ENCODE measurements at regions not wholly inside any gene's neighbourhood (a gene's known extent, or its start where the extent isn't known, plus 50 kb on each side); places are given as distances from the start of the nearest gene placed in this dataset.

- Histone ChIP-seq H2AFZ (ENCODE audit: low read length) (no peak overlapping the region), H2BK15ac (ENCODE audit: low read depth, low read length) (no peak overlapping the region), H3K14ac (ENCODE audit: insufficient read depth, low read length) (no peak overlapping the region), H3K27me3 (ENCODE audit: insufficient read depth, low read length) (no peaks in the 10 kb centered on the region), H3K4me2 (ENCODE audit: insufficient read depth, insufficient read length, low read length) (no peak overlapping the region), H3K23ac (ENCODE audit: insufficient read length, low read depth, low read length) (no peak overlapping the region), H2AK5ac (ENCODE audit: insufficient read length, low read length) (no peak overlapping the region), H3K4me1 (ENCODE audit: insufficient read depth, low read length) (no peaks in the 10 kb centered on the region), H3K9me3 (ENCODE audit: control insufficient read depth, low read depth, low read length) (no peaks in the 10 kb centered on the region), H3K79me1 (ENCODE audit: insufficient read depth, low read depth, low read length, poor library complexity, severe bottlenecking) (no peaks in the 10 kb centered on the region), H2BK12ac (ENCODE audit: insufficient read length, low read depth, low read length) (no peak overlapping the region), H4K5ac (ENCODE audit: insufficient read length, low read depth, low read length) (no peak overlapping the region), H3K4ac (ENCODE audit: low read depth, low read length) (no peak overlapping the region), H4K20me1 (ENCODE audit: control insufficient read depth, insufficient read depth, insufficient read length) (no peaks in the 10 kb centered on the region), H2BK20ac (ENCODE audit: low read depth, low read length, poor library complexity, severe bottlenecking) (no peak overlapping the region), H2BK5ac (ENCODE audit: insufficient read length, low read length) (no peak overlapping the region), H4K8ac (replicated peaks; ENCODE audit: insufficient read length, low read depth, low read length) (no peak overlapping the region), H3K79me2 (ENCODE audit: insufficient read depth, low read length) (no peaks in the 10 kb centered on the region), H4K91ac (ENCODE audit: insufficient read length, low read depth, low read length) (no peak overlapping the region), H3T11ph (ENCODE audit: low read length) (no peak overlapping the region), H3K56ac (ENCODE audit: insufficient read length, low read depth, low read length) (no peak overlapping the region), H3K18ac (ENCODE audit: insufficient read length, low read depth, low read length) (no peak overlapping the region), H3K23me2 (ENCODE audit: insufficient read length, low read depth, low read length, poor library complexity, severe bottlenecking) (no peaks in the 10 kb centered on the region), H3K9ac (ENCODE audit: extremely low read depth, insufficient read length, low read length) (no peak overlapping the region), H2BK120ac (ENCODE audit: low read depth, low read length, poor library complexity, severe bottlenecking) (no peak overlapping the region), H3K27ac (ENCODE audit: insufficient read length, low read depth, low read length) (no peak overlapping the region)
- Mint-ChIP-seq H3K27ac (no peak overlapping the region), H3K27me3 (ENCODE audit: low read depth) (no peaks in the 10 kb centered on the region), H3K4me3 (no peak overlapping the region), H3K36me3 (ENCODE audit: insufficient read depth in 1 of 3, low read depth in 3 of 3) (no peaks in the 10 kb centered on the region), H3K9me3 (no peaks in the 10 kb centered on the region), H3K4me1 (no peaks in the 10 kb centered on the region)
- WGBS (ENCODE audit: extremely low coverage, insufficient read length, low lambda C conversion rate), result no CpG with 5 or more reads among the region's 3 CpGs
- DNase-seq, result no peak
- TF ChIP-seq CTCF (conservative IDR thresholded peaks at IDR 0.05), result no peak
Measured at GRCh38 chr18:57249883-57250282, 102.5 kb upstream of the ST8SIA3 start.
